GM12878 (cell line): ENCODE measurements at regions not wholly inside any gene's neighbourhood (a gene's known extent, or its start where the extent isn't known, plus 50 kb on each side); places are given as distances from the start of the nearest gene placed in this dataset.

Experiments used
- ATAC-seq: fragments of 200-7000 bp; cut with Tn5 transposase; 3 replicates; pipeline ENCODE4 v1.9.1; 2020; ENCODE audit warnings: mild to moderate bottlenecking, moderate library complexity
- BruUV-seq: library from RNA; stranded (reverse); fragments of 400-500 nt; replicated peaks from 2 replicates; lab custom pipeline; 2021; lab: Mats Ljungman, UMichigan
- CTCF ChIA-PET: fragments of 300-600 bp; sonication (Branson Sonifier 250); formaldehyde crosslinking; extraction: SDS; loops from one replicate; lab custom pipeline; 2021; ENCODE audit warnings: inconsistent platforms; lab: Yijun Ruan, JAX
- POLR2A ChIA-PET: fragments of 350-600 bp; formaldehyde crosslinking; extraction: SDS; loops from one replicate; lab custom pipeline; 2021; ENCODE audit warnings: inconsistent platforms; lab: Charles Lee
- RAD21 ChIA-PET: fragments of 300-600 bp; sonication (Branson Sonifier 250); formaldehyde crosslinking; loops from one replicate; lab custom pipeline; 2023; ENCODE audit warnings: antibody characterized with exemption; ENCODE audit not compliant: unreplicated experiment; lab: Charles Lee
- SMC1A ChIA-PET: fragments of 300-600 bp; sonication (Branson Sonifier 250); formaldehyde crosslinking; loops from one replicate; lab custom pipeline; 2023; ENCODE audit not compliant: unreplicated experiment, uncharacterized antibody; lab: Charles Lee
- DNase-seq: peaks from one replicate; pipeline ENCODE4 v3.0.0-alpha.2; 2011; ENCODE audit warnings: low read depth, low spot score
- FAIRE-seq: peaks from 3 replicates; lab custom pipeline; 2011; peaks lifted over from hg19 to GRCh38; lab: Jason Lieb, UNC
- H2AFZ ChIP-seq: 2 replicates; pipeline ENCODE4 v1.6.0; 2011; ENCODE audit warnings: low read depth, low read length, control low read depth; ENCODE audit not compliant: control insufficient read depth
- H3K27ac ChIP-seq: 2 replicates; pipeline ENCODE4 v1.5.1; 2011; ENCODE audit warnings: control low read depth; ENCODE audit not compliant: control insufficient read depth, insufficient read depth
- H3K27me3 ChIP-seq, 2 experiments: replicated peaks in 1 of 2; 2 replicates each; pipeline versions ENCODE4 v1.6.0 to v1.6.1; 2011; ENCODE audit warnings: low read length in 1 of 2; ENCODE audit not compliant: control insufficient read depth in 2 of 2, insufficient read depth in 2 of 2
- H3K36me3 ChIP-seq, 2 experiments: 2 replicates each; pipeline ENCODE4 v1.5.1; 2011; ENCODE audit warnings: low read length in 1 of 2; ENCODE audit not compliant: control insufficient read depth in 2 of 2, insufficient read depth in 2 of 2
- H3K4me1 ChIP-seq: 2 replicates; pipeline ENCODE4 v1.6.1; 2011; ENCODE audit warnings: mild to moderate bottlenecking, low read length, moderate library complexity, mixed read lengths; ENCODE audit not compliant: control insufficient read depth, insufficient read depth
- H3K4me2 ChIP-seq: 2 replicates; pipeline ENCODE4 v1.6.0; 2011; ENCODE audit warnings: control low read depth; ENCODE audit not compliant: control insufficient read depth, insufficient read depth
- H3K4me3 ChIP-seq: fragments of 200-600 bp; sonication (generic); 2 replicates; pipeline ENCODE4 v1.5.1; 2016
- H3K79me2 ChIP-seq: 2 replicates; pipeline ENCODE4 v1.6.0; 2011; ENCODE audit warnings: low read length; ENCODE audit not compliant: control insufficient read depth, insufficient read depth
- H3K9ac ChIP-seq: 2 replicates; pipeline ENCODE4 v1.8.0; 2011; ENCODE audit warnings: low read length, control low read depth, mixed read lengths; ENCODE audit not compliant: control insufficient read depth, insufficient read depth
- H3K9me3 ChIP-seq: replicated peaks from 3 replicates; pipeline ENCODE4 v1.5.1; 2011; ENCODE audit warnings: mild to moderate bottlenecking, low read length; ENCODE audit not compliant: control insufficient read depth, insufficient read depth
- H4K20me1 ChIP-seq: 2 replicates; pipeline ENCODE4 v1.6.0; 2011; ENCODE audit not compliant: control insufficient read depth, insufficient read depth
- ATF2 ChIP-seq: IDR thresholded peaks from 2 replicates; pipeline ENCODE4 v1.6.1; 2012; ENCODE audit warnings: low read length, inconsistent platforms
- ATF7 ChIP-seq: fragments of 450-650 bp; IDR thresholded peaks from 2 replicates; pipeline ENCODE4 v1.6.1; 2016; ENCODE audit warnings: low read depth, mild to moderate bottlenecking
- BMI1 ChIP-seq: fragments of 450-650 bp; IDR thresholded peaks from 2 replicates; pipeline ENCODE4 v1.6.1; 2016; ENCODE audit warnings: mild to moderate bottlenecking, moderate library complexity, borderline replicate concordance
- EZH2 ChIP-seq: IDR thresholded peaks from 2 replicates; pipeline ENCODE4 v1.6.1; 2012; ENCODE audit warnings: low read depth, mild to moderate bottlenecking, control low read depth, inconsistent platforms, low read length, borderline replicate concordance; ENCODE audit not compliant: control insufficient read depth
- HDGF ChIP-seq: fragments of 450-650 bp; IDR thresholded peaks from 2 replicates; pipeline ENCODE4 v1.6.1; 2016; ENCODE audit warnings: antibody characterized with exemption
- JUNB ChIP-seq: IDR thresholded peaks from 2 replicates; pipeline ENCODE4 v1.6.1; 2016; ENCODE audit warnings: antibody characterized with exemption, mild to moderate bottlenecking
- MEF2B ChIP-seq: fragments of 450-650 bp; IDR thresholded peaks from 2 replicates; pipeline ENCODE4 v1.6.1; 2018; ENCODE audit warnings: mild to moderate bottlenecking, moderate library complexity; ENCODE audit not compliant: partially characterized antibody, poor library complexity, severe bottlenecking
- NKRF ChIP-seq: fragments of 450-650 bp; conservative IDR thresholded peaks from 2 replicates; pipeline ENCODE4 v1.6.1; 2017; ENCODE audit warnings: mild to moderate bottlenecking, moderate library complexity
- NRF1 ChIP-seq: conservative IDR thresholded peaks from 2 replicates; pipeline ENCODE4 v1.6.1; 2011; ENCODE audit warnings: mild to moderate bottlenecking, low read depth, low read length, improper control_type of control experiment
- PBX3 ChIP-seq: IDR thresholded peaks from 2 replicates; pipeline ENCODE4 v1.6.1; 2011; ENCODE audit warnings: mild to moderate bottlenecking, low read depth, low read length, moderate library complexity; ENCODE audit not compliant: insufficient replicate concordance
- TAF1 ChIP-seq: IDR thresholded peaks from 2 replicates; pipeline ENCODE4 v1.6.1; 2011; ENCODE audit warnings: mild to moderate bottlenecking, low read depth, low read length, borderline replicate concordance
- USF1 ChIP-seq: IDR thresholded peaks from 2 replicates; pipeline ENCODE4 v1.6.1; 2011; ENCODE audit warnings: borderline replicate concordance, low read depth, mild to moderate bottlenecking, moderate library complexity, mixed read lengths, low read length; ENCODE audit not compliant: insufficient read depth; ENCODE audit errors: extremely low read length
- ZNF24 ChIP-seq: fragments of 450-650 bp; IDR thresholded peaks from 2 replicates; pipeline ENCODE4 v1.6.1; 2017; ENCODE audit warnings: antibody characterized with exemption, mild to moderate bottlenecking
- whole genome bisulfite sequencing: methylation state at CpG from one replicate; pipeline ENCODE4 v1.1.6; 2016; ENCODE audit warnings: low lambda C conversion rate; ENCODE audit not compliant: insufficient replicate concordance, insufficient coverage; ENCODE audit errors: missing lambda C conversion rate; 5-methylcytosine and 5-hydroxymethylcytosine counted together
- in situ Hi-C: fragments of 300-500 bp; cut with MboI; formaldehyde crosslinking; loops from 9 replicates; pipeline ENCODE4 v1.14.3; 2018; ENCODE audit warnings: mixed read lengths
- intact Hi-C: fragments of 100-400 bp; cut with micrococcal nuclease; formaldehyde crosslinking; loops from one replicate; pipeline ENCODE4 v1.14.2; 2022; ENCODE audit not compliant: unreplicated experiment
- TF ChIP-seq, protein P1 (sequence below): fragments of 450-650 bp; formaldehyde crosslinking; IDR thresholded peaks from 2 replicates; pipeline ENCODE4 v1.5.0; 2022; ENCODE audit warnings: mild to moderate bottlenecking, missing genetic modification characterization

- TF ChIP-seq ATF2 (no peak), NKRF (no peak)
Observed at GRCh38 chr21:35850029-35850428, 210.3 kb downstream of the SETD4 start (continued).

- H3K9ac ChIP-seq: no peak overlapping the region
- no peaks in the 10 kb centered on the region for H3K79me2 ChIP-seq
- ChIA-PET POLR2A (no interaction called here), SMC1A (interaction anchor here (1.4 kb wide), 1 partner anchor 9 kb away, joined by 8 read pairs; no protein-coding TSS in a partner anchor), CTCF (interaction anchor here (1.2 kb wide), 2 partner anchors 9 to 1104 kb away, joined by 4 to 6 read pairs; no protein-coding TSS in a partner anchor), RAD21 (no interaction called here)
- H4K20me1 ChIP-seq: no peaks in the 10 kb centered on the region
- WGBS: 12% methylated on average over 4 of the region's 4 CpGs
- H3K4me2 ChIP-seq: no peak overlapping the region
- H3K36me3 ChIP-seq: no peaks in the 10 kb centered on the region
- ATAC-seq (no peak), DNase-seq (no peak), FAIRE-seq (no peak)
- intact Hi-C loops (no loop called here), in situ Hi-C loops (no loop called here)
- no peaks in the 10 kb centered on the region for H3K9me3 ChIP-seq
- no peak overlapping the region for H3K27ac ChIP-seq
- H3K4me3 ChIP-seq: no peak overlapping the region
- H3K4me1 ChIP-seq: no peaks in the 10 kb centered on the region
- H3K27me3 ChIP-seq: peaks cover 0 to 1% of the 10 kb centered on the region in 2 experiments; a peak in 1 of 4 replicates
- H2AFZ ChIP-seq: no peak overlapping the region
- BruUV-seq: no TSS peak
- TF ChIP-seq EZH2 (no peak), TAF1 (no peak), MEF2B (no peak), NRF1 (no peak), ZNF24 (no peak), USF1 (no peak), HDGF (no peak), BMI1 (no peak), PBX3 (no peak), JUNB (no peak), ATF7 (no peak)
- TF ChIP-seq, protein P1, sequence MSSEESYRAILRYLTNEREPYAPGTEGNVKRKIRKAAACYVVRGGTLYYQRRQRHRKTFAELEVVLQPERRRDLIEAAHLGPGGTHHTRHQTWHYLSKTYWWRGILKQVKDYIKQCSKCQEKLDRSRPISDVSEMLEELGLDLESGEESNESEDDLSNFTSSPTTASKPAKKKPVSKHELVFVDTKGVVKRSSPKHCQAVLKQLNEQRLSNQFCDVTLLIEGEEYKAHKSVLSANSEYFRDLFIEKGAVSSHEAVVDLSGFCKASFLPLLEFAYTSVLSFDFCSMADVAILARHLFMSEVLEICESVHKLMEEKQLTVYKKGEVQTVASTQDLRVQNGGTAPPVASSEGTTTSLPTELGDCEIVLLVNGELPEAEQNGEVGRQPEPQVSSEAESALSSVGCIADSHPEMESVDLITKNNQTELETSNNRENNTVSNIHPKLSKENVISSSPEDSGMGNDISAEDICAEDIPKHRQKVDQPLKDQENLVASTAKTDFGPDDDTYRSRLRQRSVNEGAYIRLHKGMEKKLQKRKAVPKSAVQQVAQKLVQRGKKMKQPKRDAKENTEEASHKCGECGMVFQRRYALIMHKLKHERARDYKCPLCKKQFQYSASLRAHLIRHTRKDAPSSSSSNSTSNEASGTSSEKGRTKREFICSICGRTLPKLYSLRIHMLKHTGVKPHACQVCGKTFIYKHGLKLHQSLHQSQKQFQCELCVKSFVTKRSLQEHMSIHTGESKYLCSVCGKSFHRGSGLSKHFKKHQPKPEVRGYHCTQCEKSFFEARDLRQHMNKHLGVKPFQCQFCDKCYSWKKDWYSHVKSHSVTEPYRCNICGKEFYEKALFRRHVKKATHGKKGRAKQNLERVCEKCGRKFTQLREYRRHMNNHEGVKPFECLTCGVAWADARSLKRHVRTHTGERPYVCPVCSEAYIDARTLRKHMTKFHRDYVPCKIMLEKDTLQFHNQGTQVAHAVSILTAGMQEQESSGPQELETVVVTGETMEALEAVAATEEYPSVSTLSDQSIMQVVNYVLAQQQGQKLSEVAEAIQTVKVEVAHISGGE (CRISPR knock-in tag): no peak
Observed at GRCh38 chr21:35849144-35849543, 211.2 kb downstream of the SETD4 start.
